Peyer's patch (tissue), 4 donors: ENCODE measurements at regions not wholly inside any gene's neighbourhood (a gene's known extent, or its start where the extent isn't known, plus 50 kb on each side); places are given as distances from the start of the nearest gene placed in this dataset.

ENCODE experiments used
- POLR2A ChIP-seq, 2 donors: fragments of 450-650 bp; IDR thresholded peaks; one replicate each; pipeline ENCODE4 v1.5.1; 2017; ENCODE audit warnings: antibody characterized with exemption in 2 of 2, mild to moderate bottlenecking in 2 of 2, moderate library complexity in 2 of 2
- TF ChIP-seq, protein P1 (sequence below), 6 experiments: fragments of 450-650 bp in 4 of 6; fragments of 200-600 bp in 2 of 6; sonication (generic) in 1 of 6; IDR thresholded peaks; one replicate each; pipeline ENCODE4 v1.5.1; 2017 to 2019; ENCODE audit warnings: antibody characterized with exemption in 6 of 6, mild to moderate bottlenecking in 3 of 6, moderate library complexity in 1 of 6

GRCh38 chr22:34592123-34592740 lies 473.7 kb upstream of the ISX start:
- TF ChIP-seq, protein P1, sequence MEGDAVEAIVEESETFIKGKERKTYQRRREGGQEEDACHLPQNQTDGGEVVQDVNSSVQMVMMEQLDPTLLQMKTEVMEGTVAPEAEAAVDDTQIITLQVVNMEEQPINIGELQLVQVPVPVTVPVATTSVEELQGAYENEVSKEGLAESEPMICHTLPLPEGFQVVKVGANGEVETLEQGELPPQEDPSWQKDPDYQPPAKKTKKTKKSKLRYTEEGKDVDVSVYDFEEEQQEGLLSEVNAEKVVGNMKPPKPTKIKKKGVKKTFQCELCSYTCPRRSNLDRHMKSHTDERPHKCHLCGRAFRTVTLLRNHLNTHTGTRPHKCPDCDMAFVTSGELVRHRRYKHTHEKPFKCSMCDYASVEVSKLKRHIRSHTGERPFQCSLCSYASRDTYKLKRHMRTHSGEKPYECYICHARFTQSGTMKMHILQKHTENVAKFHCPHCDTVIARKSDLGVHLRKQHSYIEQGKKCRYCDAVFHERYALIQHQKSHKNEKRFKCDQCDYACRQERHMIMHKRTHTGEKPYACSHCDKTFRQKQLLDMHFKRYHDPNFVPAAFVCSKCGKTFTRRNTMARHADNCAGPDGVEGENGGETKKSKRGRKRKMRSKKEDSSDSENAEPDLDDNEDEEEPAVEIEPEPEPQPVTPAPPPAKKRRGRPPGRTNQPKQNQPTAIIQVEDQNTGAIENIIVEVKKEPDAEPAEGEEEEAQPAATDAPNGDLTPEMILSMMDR (IDR thresholded peaks at IDR 0.05), result no peak
- TF ChIP-seq POLR2A (IDR thresholded peaks at IDR 0.05), result no peak
